NCI-H2081 (cell line): ENCODE measurements at regions not wholly inside any gene's neighbourhood (a gene's known extent, or its start where the extent isn't known, plus 50 kb on each side); places are given as distances from the start of the nearest gene placed in this dataset.
"Not testable (repeated sequence)": the region's sequence is repeated elsewhere in the genome, so short reads cannot be mapped to it uniquely, and the experiment has no call there.

ENCODE experiments used
- DNase-seq, 2 experiments: peaks; one replicate each; lab custom pipeline; 2025; lab: John Stamatoyannopoulos, UW

GRCh38 chr3:28033059-28033784 lies 208.2 kb upstream of the CMC1 start:
- DNase-seq = no peak

- DNase-seq = no peak
These were observed 204.5 kb upstream of the CMC1 start for GRCh38 chr3:28036599-28037575.

GRCh38 chr3:28039234-28039633 lies 202.2 kb upstream of the CMC1 start:
- DNase-seq = no peak

GRCh38 chr3:28039829-28040228 lies 201.6 kb upstream of the CMC1 start:
- no peak for DNase-seq

DNA sequence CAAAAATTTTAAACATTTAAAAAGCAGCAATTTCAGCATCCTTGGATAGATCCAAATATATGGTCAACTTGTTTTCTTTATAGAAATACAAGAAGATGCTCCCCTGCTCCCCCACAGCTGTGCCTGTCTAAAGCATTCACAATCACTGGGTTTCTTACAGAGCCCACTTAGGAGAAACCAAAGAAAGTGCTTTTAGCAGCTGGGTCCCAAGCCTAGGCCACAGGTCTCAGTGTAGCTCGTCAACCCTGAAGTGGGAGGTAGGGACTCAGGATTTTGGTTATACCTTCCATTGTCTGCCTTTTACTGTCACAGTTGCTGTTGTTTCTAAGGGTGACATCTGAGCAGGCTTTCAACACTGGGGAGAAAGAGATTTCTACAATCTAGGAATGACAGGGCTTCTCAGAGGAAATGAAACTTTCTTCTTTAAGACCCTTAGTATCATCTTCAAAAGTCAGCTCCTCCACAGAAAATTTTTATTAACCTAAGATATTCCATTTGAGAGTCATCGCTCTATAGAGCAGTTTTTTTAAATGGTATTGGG lies 199.3 kb upstream of the CMC1 start:
- DNase-seq = no peak

DNA sequence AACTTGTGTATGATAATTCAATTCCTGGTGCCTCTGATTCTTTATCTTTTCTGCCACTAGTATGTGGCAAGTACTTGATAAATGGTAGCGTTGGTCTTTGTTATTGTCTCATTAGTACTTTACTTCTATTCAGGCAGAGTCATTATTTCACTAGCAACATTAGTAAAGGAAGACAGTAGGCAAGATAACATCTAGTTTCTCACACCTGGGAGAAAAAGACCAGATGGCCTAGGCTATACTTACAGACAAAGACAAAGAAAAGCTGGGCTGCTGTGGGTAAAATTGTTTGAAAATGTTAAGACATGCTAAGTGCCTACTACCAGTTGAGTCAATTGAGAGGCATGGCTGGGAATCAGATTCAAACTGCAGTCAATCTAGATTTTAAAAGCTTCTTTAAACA lies 198.7 kb upstream of the CMC1 start:
- no peak for DNase-seq

- DNase-seq = no peak
These were observed 191.3 kb upstream of the CMC1 start for GRCh38 chr3:28050120-28050519.

DNA sequence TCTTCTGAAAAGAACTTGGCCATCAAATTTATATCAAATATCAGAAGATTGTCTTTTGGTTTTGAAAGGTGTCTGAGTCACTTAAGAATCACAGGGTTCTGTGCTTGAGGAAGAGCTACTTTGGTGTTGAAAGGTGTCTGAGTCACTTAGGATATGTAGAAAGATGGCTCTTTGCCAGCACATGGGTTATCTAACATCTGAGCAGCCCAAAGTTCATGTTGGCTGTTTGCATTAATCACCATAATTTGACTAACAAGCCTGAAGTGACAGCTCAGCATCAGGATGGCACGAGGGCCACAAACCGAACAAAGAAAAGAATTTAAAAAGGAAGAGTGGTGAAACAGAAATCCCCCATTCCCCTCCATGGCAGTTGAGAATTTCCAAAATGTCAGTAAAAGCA lies 190.5 kb upstream of the CMC1 start:
- DNase-seq = no peak

GRCh38 chr3:28053759-28054158 lies 187.7 kb upstream of the CMC1 start:
- DNase-seq = no peak

GRCh38 chr3:28056806-28057205 lies 184.6 kb upstream of the CMC1 start:
- no peak for DNase-seq

GRCh38 chr3:28057539-28057938 lies 183.9 kb upstream of the CMC1 start:
- DNase-seq = no peak

- DNase-seq = not testable (repeated sequence)
These were observed 182.2 kb upstream of the CMC1 start for GRCh38 chr3:28059199-28059598.

- no peak for DNase-seq
These were observed 175.4 kb upstream of the CMC1 start for GRCh38 chr3:28066020-28066419.

DNA sequence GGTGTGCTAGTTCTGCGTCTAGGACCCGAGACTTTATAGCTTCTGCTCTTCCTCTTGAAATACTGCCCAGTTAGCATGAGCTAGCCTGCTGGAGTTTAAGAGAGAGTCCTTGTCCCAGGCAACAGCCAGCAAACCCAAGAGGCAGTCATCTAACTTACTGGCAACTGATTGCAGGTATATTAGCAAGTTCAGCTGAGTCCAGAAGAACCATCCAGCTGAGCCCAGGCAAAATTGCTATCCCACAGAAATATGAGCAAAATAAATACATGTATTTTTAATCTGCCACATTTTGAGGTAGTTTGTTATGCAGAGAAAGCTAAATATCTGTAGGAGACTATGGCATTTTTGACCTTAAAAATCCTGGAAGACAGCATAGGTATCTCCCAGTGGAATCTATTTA lies 174.4 kb upstream of the CMC1 start:
- no peak for DNase-seq

- no peak for DNase-seq
These were observed 173.1 kb upstream of the CMC1 start for GRCh38 chr3:28068342-28068741.

GRCh38 chr3:28069438-28069837 lies 172.0 kb upstream of the CMC1 start:
- DNase-seq = no peak

DNA sequence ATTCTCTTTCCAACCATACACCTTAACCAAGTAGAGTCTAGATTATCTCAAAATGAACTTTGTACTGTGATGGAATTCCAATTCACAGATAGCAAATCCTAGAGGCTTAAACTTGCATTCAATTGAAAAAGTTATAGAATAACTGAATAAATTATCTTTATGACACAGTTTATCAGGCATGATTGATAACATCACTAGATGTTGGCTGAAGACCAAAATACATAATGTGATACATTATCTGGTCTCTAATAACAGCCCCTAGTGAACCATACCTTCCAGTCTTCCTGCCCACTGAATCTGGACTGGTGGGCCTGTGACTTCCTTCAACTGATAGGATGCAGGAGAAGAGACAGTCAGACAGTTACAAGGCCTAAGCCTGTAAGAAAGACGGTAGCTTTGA lies 165.2 kb upstream of the CMC1 start:
- DNase-seq = no peak

DNA sequence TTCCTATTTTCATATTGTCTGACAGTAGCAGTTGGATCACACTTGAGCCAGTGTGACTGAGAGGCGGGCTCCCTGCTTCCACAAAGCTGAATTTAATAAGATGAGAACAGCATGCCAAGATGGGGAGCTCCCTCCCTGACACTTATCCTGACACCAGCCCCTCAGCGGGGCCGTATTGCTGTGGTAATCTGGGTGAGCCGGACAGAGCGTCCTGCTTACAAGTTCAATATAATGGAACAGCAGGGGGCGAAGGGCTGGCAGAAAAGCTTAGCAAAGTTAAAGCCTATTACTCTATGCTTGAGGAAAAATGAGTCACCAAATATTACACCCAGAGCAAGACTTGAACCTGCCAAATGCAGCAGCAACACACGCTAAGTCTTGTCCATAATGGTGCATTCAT lies 163.8 kb upstream of the CMC1 start:
- no peak for DNase-seq

- DNase-seq = no peak
These were observed 162.9 kb upstream of the CMC1 start for GRCh38 chr3:28078536-28078935.

DNA sequence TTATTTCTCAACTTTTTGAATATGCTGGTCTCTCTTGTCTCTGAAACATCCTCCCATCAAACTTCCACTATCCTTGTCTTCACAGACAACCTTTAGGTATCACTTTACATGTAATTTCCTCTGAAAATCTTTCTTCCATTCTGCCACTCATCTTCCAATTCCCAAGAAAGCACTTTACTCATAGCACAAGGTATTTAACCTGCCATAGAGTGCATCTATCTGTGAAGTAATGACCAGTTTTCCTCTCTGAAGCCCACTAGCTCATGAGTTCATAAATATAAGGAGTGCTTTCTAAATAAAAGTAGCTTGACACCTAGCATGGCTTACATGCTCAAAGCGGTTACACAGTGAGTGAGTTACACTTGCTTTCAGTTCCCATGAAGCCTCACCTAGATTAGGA lies 160.7 kb upstream of the CMC1 start:
- DNase-seq = no peak

DNA sequence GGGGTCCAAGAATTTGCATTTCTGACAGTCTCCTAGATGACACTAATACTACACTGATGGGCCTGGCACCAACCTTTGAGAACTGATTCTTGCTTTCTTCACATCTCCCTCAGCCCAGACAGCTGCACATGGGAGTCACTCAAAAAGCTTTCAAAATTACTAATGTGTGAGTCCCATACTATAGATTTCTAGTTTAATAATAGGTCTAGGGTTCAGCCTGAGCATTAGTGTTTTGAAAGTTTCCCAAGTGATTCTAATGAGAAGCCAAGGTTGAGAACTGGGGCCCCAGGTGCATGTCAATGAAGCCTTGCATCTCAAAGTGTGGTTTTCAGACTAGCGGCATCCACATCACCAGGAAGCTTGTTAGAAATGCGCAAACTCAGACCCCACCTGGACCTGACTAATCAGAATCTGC lies 159.9 kb upstream of the CMC1 start:
- no peak for DNase-seq

DNA sequence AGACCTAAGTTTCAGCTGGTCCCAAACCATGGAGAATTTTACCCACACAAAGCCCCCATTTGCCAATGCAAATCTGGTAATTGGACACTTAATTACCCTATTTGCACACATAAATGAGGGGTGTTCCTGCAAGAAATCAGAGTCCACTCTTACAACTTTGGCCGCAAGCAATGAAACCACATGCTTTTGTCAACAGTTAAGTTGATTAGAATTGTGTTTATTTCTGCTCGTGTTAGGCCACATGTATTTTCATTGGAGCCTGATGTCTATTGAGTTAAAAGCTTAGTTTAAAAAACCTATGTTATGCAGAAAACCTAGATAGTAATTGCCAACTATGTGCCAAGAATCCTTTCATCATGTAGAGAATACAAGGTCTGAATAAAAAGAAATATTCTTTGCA lies 153.8 kb upstream of the CMC1 start:
- DNase-seq = no peak
